ENCODE measurements at regions not wholly inside any gene's neighbourhood (a gene's known extent, or its start where the extent isn't known, plus 50 kb on each side); places are given as distances from the start of the nearest gene placed in this dataset.

DNA sequence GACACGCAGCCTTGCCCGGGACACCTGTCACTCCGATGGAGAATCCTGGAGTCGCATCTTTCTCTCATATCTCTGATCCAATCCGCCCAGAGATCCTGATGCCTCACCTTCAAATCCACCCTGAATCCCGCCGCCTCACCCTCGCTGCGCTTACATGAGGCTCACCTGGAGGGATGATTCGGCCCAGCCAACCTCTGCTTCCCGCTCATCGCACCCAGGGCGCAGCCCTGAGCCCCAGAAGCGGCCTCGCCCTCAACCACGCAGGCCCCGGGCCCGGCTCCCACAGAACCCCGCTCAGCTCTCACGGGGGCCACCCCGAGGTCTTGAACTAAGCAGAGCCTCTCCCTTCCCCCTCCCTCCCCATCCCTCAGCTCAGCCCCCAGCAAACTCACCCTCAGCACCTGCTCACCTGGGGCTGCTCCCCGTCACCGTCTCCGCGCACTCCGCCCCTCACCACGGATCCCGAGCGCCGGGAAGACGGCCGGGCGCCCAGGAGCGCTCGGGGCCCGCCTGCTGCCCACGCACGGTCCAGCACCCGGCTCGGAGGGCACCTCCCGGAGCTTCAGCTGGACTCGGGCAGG lies 160.0 kb downstream of the NDUFA10 start:
- DNase-seq: no peak

DNA sequence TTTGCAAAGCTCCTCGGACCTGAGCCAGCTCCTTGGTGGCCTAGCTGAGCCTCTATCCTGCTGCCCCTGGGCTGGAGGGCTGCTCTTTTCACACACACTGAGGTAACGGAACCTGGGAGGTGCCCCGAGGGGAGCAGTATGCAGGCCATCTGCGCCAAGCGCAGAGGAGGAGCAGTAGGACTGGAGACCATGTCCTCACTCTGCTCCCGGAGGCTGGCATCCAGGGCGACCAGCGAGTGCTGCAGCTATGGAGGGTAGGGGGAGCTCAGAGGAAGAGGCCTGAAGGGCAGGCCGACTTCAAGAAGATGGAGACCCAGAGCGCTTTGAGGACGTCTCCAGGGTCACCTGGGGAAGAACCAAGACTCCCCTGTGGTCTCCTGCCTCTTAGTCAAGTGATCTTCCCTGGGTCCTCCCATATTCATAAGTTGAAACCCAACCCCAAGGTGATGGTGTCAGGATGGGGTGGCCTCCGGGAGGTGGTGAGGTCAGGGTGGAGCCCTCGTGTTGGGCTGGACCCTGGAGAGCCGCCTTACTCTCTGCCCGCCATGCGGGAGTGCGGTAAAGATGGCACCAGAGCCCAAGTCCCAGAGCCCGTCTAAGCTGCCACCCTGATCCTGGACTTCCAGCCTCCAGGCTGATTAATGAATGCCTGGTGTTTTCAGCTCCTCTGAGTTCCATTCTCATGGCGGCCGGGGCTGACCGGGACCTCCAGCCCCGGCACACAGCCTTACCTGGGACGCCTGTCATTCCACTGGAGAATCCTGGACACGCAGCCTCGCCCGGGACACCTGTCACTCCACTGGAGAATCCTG lies 160.7 kb downstream of the NDUFA10 start:
- no peak for DNase-seq

DNA sequence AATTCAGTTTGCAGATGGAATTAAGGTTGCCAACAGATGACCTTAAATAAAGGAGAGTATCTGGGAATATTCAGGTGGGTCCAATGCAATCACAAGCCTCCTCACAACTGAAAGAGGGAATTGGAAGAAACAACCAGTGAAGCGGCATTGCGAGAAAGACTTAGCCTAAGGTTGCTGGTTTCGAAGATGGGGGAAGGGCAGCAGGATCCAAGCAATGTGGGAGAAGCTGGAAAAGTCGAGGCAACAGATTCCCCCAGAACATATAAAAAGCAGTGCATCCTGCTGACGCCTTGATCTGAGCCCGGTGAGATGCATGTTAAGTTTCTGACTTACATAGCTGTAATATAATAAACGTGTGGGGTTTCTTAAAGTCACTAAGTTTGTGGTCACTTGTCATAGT lies 162.5 kb downstream of the NDUFA10 start:
- DNase-seq: no peak

DNA sequence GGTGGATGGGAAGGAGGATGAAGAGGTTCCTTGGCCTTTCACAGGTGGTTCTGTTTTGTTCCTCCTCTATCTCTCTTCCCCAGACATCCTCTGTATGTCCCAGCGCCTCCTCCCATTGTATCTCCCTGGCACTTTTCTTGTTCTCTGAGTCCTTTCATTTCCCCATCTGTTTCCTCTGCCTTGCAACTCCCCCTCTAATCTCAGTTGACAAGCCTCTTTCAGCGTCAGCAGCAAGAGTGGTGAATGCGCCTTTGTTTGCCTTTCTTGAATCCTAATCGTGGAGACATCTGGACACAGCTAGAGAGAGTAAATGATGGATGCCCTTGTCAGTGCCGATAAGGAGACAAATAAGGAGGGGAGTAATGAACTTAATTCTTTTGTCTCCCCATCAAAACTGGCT lies 167.0 kb downstream of the NDUFA10 start:
- no peak for DNase-seq

DNA sequence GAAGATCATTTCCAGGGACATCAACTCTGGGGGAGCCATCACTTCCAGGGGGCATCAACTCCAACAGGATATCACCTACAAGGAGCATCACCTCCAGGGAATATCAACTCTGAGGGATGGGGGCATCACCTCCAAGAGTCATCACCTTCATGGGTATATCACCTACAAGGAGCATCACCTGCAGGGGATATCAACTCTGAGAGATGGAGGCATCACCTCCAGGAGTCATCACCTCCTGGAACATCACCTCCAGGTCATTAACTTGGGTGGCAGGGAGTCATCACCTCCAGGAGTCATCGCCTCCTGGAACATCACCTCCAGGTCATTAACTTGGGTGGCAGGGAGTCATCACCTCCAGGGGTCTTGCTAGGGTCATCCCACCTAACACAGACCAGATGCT lies 167.6 kb downstream of the NDUFA10 start:
- no peak for DNase-seq

DNA sequence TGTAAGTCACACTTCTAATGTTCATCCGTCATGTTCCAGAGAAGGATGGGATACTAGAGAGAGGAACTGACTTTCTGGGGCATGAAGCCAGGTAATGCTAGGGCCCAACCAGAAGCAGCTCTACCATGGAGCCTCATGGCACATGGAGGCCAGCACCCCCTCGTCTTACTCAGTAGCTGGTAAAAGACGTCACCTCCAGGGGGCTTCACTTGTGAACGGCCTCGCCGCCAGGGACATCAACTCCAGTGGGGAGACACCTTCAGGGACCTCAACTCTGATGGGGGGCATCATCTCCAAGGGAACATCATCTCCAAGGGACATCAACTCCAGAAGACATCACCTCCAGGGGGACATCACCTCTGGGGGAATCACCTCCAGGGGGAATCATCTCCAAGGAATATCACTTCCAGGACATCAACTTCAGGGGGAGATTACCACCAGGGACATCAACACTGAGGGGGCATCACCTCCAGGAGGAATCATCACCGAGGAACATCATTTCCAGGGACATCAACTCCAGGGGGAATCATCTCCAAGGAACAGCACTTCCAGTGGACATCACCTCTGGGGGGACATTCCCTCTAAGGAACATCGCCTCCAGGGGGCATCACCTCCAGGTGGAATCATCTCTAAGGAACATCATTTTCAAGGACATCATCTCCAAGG lies 168.4 kb downstream of the NDUFA10 start:
- no peak for DNase-seq

DNA sequence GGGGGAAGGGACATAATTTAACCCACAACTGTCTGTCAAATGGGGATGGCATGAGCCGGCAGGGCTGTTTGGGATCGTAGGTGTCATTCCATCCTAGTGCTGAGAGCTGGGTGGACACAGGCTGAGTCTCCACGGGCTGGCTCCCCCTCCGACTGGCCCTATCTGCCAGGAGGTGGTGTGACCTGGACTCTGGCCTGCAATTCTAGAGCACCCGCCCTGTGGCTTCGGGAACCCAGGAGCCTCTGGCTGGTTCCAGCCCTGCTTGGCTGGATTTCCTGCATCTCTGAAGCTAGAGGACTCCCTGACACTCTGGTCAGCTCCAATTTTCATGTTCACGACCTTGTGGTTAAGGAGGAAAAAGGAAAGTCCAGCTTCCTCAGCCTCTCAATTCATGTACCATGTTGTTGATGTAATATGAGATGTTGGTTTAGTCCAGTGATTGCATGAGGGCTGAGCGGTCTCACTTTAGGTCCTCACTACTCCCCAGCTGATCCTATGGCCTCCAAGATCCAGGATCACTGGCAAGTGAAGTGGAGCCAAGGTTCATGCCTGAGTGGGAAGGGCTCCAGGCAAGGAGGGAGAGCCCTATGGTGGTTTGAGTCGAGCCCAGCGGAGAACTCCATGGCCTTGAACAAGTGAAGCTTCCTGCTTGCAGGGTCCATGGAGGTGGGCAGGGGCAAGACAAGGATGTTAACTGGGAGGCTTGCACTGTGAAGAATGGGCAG lies 169.1 kb downstream of the NDUFA10 start:
- no peak for DNase-seq

DNA sequence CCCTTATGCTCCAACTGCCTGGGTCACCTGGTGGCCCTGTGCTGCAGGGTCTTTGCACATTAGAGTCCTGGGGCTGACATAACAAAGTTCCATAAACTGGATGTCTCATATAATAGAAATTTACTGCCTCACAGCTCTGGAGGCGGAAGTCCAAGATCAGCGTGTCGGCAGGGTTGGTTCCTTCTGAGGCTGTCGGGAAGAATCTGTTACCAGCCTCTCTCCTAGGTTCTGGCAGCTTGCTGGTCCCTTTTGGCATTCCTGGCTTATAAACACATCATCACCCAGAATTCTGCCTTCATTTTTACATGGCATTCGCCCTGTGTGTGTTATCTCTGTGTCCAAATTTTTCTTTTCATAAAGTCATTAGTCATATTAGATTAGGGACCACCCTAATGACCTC lies 170.5 kb downstream of the NDUFA10 start:
- no peak for DNase-seq

DNA sequence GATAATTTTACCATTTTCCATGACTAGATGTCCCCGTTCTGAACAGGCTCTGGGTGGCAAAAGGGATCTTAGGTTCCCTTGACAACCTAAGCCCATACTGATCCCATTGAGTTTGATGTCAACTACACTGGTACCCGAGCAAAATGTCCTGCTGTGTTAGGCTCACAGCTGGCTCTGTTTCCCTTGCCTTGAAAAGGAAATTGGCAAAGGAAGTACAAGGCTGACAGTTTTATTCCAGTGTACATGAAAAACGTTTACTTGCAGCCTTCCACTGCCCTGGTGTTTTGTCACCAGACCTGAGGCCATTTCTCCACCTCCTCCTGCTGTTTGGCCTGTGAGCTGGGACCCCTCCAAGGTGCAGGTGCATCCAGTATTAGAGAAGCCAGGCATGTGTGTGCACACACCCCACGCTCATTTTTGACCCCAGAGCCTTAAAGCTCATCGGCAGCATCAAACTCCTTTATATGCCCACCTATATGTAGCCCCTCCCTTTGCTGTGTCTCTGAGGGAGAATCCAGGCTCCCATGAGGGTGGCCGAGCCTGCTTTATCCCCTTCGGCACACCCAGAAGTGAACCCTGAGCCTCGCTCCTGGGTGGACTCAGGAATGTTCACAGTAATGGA lies 171.3 kb downstream of the NDUFA10 start:
- DNase-seq: no peak

DNA sequence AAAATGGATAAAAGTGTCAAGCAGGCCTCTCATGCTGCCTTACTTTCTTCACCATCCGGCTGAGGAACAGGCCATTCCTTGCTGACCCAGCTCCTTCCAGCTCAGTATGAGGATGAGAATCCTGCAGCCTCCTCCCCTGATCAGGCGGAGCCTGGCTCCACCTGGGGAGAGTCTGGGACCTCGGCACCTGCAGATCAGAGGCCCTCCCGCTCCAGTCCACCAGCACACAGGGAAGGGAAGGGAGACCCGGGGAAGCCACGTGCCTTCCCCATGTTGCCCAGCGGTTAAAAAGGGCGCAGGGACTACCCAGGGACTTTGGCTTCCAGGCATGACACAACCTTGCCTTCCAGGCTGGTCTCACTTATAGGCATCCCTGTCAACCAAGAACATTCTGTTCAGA lies 172.0 kb downstream of the NDUFA10 start:
- DNase-seq: no peak

DNA sequence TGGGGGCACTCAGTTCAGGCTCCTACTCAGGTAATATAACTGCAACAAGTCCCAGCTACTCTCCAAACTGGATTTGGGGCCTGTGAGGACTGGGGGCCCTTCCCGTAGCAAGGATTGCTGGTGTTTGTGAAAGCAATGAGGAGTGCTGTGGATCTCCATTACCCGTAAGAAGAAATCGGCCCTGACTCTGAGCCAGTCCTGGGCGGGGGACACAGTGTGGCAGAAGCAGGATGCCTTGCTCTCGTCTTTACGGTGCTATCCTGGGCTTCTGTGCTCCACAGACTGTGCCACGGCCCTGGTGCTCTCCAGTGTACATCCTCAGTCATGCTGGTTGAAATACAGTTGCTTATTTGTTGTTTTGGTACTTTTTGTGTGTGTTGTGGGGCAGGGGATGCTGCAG lies 172.9 kb downstream of the NDUFA10 start:
- no peak for DNase-seq

DNA sequence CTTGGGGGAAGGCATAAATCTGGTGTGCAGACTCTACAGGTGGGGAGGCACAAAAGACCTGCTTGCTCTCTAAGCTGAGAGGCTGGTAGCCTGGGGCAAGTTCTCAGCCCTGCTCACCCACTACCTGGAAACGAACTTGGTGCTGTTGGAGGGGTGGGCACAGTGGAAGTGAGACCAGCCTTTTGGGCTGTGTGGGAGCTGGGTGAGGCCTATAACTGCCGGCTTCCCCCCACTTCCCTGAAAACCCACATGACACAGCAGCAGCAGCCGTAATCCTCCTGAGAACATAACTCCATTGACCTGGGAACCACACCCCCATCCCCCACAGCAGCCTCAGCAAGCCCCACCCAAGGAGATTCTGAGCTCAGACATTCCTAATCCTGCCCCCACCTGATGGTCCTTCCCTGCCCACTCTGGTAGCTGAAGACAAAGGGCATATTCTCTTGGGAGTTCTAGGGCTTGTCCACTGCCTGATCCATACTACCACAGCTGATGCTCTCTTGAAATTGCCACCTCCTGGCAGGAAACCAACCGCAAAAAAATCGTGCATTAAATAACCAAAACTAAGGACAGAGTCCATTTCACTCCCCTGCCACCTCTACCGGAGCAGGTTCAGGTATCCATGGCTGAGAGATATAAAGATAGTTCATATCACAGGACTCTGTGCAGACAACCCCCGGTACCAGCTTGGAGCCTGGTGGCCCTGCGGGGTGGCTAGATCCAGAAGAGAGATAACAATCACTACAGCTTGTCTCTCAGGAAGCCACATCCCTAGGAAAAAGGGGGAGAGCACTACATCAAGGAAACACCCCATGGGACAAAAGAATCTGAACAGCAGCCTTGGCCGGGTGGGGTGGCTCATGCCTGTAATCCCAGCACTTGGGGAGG lies 178.1 kb downstream of the NDUFA10 start:
- no peak for DNase-seq

DNA sequence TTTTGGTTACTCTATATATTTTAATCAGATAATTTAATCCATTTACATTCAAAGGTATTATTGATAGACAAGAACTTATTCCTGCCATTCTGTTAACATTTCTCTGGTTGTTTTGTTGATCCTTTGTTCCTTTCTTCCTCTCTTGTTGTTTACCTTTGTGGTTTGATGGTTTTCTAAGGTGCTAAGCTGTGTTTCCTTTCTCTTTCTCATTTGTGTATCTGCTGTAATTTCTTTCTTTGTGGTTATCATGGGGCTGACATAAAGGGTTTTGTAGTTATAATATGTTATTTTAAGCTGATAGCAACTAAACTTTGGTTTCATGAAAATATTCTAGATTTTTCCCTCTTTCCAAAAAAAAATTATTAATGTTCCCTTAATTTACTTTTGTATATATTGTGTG lies 179.2 kb downstream of the NDUFA10 start:
- no peak for DNase-seq

DNA sequence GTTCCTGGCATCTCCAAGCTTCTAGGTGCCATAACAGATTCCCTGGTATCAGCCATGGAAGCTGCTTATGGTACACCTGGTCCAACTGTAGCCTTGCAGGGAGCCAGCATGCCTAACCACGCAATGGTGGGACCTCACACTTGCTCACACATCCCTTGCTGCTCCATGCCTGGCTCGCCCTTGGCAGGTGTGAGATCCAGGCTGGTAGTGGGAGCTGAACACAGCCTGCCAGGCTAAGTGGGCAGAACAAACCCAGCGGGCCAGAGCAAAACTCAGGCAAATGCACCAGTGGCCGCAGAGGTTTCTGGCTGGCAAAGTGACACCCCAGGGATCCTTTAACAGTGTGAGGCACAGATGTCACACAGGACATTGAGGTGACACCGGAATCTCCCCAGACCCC lies 185.8 kb downstream of the NDUFA10 start:
- DNase-seq: no peak

DNA sequence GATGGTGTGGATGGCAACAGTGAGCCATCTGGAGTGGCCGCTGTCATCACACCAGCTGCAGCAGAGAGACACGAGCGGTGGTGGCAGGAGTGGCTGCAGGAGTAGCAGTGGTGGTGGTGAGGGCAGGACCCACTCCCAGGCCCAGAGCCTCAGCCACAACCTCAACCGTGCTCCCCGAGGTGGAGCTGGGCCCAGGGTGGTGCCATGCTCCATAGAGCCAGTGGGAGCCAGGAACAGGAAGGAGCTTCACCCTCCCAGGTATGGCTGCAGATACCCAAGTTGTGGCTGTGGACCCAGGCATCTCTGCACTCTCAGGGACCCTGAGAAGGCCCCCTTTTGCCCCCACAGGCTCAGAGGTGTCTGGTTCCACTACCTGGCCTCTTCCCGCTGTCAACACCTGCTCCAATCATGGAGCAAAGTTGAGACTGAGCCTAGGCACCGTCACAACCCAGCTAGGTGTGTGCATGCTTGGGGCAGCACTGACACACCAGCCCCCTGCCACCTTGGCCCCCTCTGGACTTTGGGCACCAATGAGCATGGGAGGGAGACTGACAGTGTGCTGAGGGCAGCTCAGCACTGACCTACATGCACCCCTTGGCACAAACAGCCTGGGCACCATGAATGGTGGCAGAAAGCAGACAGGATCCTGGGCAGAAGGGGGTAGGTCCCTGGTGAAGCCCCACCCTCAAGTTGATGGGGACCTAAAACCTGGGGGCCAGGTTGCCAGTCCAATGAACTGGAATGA lies 188.9 kb downstream of the NDUFA10 start:
- no peak for DNase-seq

DNA sequence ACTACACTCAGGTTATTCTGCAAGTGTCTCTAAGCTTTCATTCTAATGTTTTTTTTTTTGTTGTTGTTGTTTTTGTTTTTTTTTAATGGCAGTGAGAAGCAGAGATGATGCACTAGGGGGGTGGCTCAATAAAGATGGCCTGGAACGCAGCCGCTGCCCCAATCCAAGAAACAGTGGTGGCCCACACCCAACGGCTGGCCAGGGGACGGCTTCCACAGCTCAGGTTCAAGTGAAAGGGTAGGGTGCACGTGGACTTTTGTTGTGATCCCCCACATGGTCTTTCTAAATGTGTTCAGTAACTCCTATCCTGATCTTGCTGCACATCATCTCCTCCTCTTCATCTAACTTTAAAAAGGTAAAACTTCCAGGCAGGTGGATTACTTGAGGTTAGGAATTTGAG lies 190.1 kb downstream of the NDUFA10 start:
- DNase-seq: no peak

DNA sequence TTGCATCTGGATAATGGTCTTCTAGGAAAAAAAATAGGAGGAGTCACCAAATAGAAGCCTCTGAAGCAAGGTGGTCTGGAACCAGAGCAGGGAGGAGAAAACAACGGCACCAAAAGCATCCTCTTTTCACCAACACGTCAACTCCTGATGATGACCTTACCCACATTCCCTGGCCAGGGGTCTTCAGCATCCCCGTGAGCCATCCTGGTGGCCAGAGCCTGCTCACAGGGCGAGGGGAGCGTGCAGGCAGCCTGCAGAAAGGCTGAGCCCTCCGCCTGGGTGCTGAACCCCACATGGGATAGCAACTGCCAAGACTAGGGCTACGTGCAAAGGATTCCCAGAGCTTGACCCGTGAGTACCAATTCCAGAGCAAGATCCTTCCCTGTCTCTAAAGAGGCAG lies 191.0 kb downstream of the NDUFA10 start:
- DNase-seq: no peak

DNA sequence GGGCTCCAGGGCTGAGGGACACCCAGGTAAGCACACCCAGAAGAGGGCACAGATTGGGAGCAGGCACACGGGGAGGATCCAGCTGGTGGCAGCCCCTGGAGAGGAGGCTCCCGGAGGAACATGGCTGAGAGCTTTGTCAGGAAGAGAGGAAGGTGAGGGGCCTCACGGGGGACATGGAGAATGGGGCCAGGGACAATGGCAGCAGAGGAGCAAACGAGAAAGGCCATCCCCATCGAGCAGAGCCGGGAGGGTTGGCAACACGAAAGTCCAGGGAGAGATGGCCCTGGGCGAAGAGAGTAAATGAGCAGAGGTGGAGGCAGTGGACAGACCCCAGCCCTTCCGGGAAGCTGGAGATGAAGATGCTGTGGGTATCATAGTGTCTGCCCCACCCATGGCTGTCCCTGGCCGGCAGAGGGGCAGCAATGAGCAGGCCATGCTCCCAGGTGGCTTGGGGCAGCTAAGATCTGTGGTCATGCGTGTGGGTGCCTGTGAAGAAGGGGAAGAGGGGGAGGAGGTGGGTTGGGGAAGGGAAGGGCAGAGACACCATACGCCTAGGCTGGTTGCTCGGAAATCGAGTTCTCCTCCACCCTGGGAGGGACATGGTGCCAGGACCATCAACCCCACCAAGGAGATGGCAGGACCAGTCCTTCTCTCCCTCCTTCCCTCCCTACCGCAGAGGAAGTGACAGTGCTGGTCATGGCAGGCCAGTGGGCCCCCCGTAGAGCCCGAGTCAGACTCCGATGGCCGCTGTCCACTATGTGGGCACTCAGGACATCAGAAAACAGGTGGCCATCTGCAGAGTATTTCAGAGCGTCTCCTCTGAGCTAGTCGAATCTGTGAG lies 191.7 kb downstream of the NDUFA10 start:
- DNase-seq: no peak

DNA sequence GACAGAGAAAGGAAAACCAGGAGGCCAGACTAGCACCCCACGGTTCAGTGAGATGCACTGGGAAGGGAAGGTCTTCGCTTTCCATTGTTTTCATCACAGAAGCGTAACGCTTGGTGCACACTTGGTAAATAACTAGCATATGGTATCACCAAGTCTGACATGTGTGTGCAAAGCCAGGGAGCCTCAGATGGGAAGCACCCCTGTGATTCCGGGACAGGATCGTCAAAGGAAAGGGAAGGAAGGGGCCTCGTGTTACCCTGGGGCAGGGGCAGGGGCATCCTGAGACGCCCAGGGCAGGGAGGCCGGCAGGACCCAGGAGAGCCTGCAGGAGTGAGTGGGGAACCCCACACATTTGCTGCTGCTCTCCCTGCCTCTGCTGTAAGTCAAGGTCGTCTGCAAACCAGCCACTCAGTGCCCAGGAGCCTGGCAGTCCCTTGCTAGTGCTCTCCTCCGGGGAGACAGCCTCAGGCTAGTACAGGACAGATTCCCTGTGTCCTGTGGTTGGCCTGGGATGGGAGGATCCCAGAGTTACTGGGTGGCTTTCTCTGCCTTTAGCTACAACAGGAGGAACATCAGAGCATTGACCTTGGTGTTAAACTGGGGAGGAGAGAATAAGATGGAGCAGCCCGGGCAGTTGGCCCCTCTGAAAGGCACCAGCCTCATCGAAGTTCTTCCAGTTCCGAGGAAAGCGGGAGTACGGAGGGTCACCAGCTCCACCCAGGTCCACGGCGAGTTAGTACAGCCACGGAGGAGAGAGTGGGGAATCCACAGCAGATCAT lies 192.5 kb downstream of the NDUFA10 start:
- no peak for DNase-seq
